RWPE2 (cell line): ENCODE measurements at regions not wholly inside any gene's neighbourhood (a gene's known extent, or its start where the extent isn't known, plus 50 kb on each side); places are given as distances from the start of the nearest gene placed in this dataset.

Experiments used
- ATAC-seq: fragments of 200-7000 bp; cut with Tn5 transposase; 3 replicates; pipeline ENCODE4 v1.9.1; 2021; ENCODE audit warnings: low read depth
- DNase-seq: peaks from one replicate; pipeline ENCODE4 v3.0.0-alpha.2; 2020; ENCODE audit warnings: low spot score
- H3K27ac ChIP-seq: fragments of 450-650 bp; 2 replicates; pipeline ENCODE4 v1.5.1; 2017; ENCODE audit warnings: mild to moderate bottlenecking; ENCODE audit not compliant: poor library complexity, severe bottlenecking
- H3K27me3 ChIP-seq: fragments of 250-450 bp; sonication (Bioruptor Pico); 2 replicates; pipeline ENCODE4 v1.5.1; 2021; ENCODE audit warnings: mild to moderate bottlenecking, moderate library complexity; ENCODE audit not compliant: insufficient read depth, poor library complexity, severe bottlenecking
- H3K36me3 ChIP-seq: fragments of 250-450 bp; sonication (Bioruptor Pico); 2 replicates; pipeline ENCODE4 v1.5.1; 2020; ENCODE audit warnings: low read depth, mild to moderate bottlenecking, moderate library complexity
- H3K4me1 ChIP-seq: fragments of 250-450 bp; sonication (Bioruptor Pico); 2 replicates; pipeline ENCODE4 v1.5.1; 2021; ENCODE audit warnings: mild to moderate bottlenecking, moderate library complexity; ENCODE audit not compliant: insufficient read depth, poor library complexity, severe bottlenecking
- H3K4me3 ChIP-seq: fragments of 250-450 bp; sonication (Bioruptor Pico); 2 replicates; pipeline ENCODE4 v1.5.1; 2021; ENCODE audit warnings: mild to moderate bottlenecking, moderate library complexity; ENCODE audit not compliant: severe bottlenecking
- H3K9me3 ChIP-seq: fragments of 250-450 bp; sonication (Bioruptor Pico); 2 replicates; pipeline ENCODE4 v1.5.1; 2021; ENCODE audit warnings: mild to moderate bottlenecking, moderate library complexity; ENCODE audit not compliant: severe bottlenecking
- CTCF ChIP-seq: fragments of 450-650 bp; IDR thresholded peaks from one replicate; pipeline ENCODE4 v1.5.1; 2017; ENCODE audit warnings: mild to moderate bottlenecking, moderate library complexity; ENCODE audit not compliant: poor library complexity, severe bottlenecking

- no peak for DNase-seq
- Histone ChIP-seq H3K27ac (no peak overlapping the region), H3K36me3 (no peaks in the 10 kb centered on the region), H3K4me1 (no peaks in the 10 kb centered on the region), H3K27me3 (no peaks in the 10 kb centered on the region), H3K9me3 (no peaks in the 10 kb centered on the region), H3K4me3 (no peak overlapping the region)
- ATAC-seq = no peak; the same call in 1 of the 3 replicates
- no peak for TF ChIP-seq CTCF
Measured at GRCh38 chr7:117979954-117980497, 106.8 kb upstream of the CTTNBP2 start.

GRCh38 chr7:117982071-117983055 lies 109.1 kb upstream of the CTTNBP2 start:
- Histone ChIP-seq H3K27me3 (no peaks in the 10 kb centered on the region), H3K4me3 (no peak overlapping the region), H3K36me3 (no peaks in the 10 kb centered on the region), H3K9me3 (no peaks in the 10 kb centered on the region), H3K27ac (no peak overlapping the region), H3K4me1 (no peaks in the 10 kb centered on the region)
- no peak for TF ChIP-seq CTCF
- no peak for DNase-seq
- ATAC-seq = no peak; the same call in 2 of the 3 replicates

- Histone ChIP-seq H3K36me3 (no peaks in the 10 kb centered on the region), H3K27ac (no peak overlapping the region)
- ATAC-seq = no peak
Measured at GRCh38 chr7:117986645-117987269, 113.5 kb upstream of the CTTNBP2 start.

GRCh38 chr7:117990834-117991233 lies 117.6 kb upstream of the CTTNBP2 start:
- Histone ChIP-seq H3K9me3 (no peaks in the 10 kb centered on the region), H3K4me3 (no peak overlapping the region), H3K36me3 (no peaks in the 10 kb centered on the region), H3K27ac (no peak overlapping the region), H3K27me3 (no peaks in the 10 kb centered on the region), H3K4me1 (no peaks in the 10 kb centered on the region)
- ATAC-seq (no peak), DNase-seq (no peak)
- TF ChIP-seq CTCF = no peak

More at GRCh38 chr7:117986645-117987269, 113.5 kb upstream of the CTTNBP2 start:
- H3K9me3 ChIP-seq = no peaks in the 10 kb centered on the region
- no peaks in the 10 kb centered on the region for H3K4me1 ChIP-seq
- no peak for DNase-seq
- no peaks in the 10 kb centered on the region for H3K27me3 ChIP-seq
- no peak for TF ChIP-seq CTCF
- H3K4me3 ChIP-seq = no peak overlapping the region
